NCI-H1930 (cell line): ENCODE measurements at regions not wholly inside any gene's neighbourhood (a gene's known extent, or its start where the extent isn't known, plus 50 kb on each side); places are given as distances from the start of the nearest gene placed in this dataset.
"Not testable (repeated sequence)": the region's sequence is repeated elsewhere in the genome, so short reads cannot be mapped to it uniquely, and the experiment has no call there.

Source experiments
- DNase-seq, 2 experiments: peaks; one replicate each; lab custom pipeline; 2025; lab: John Stamatoyannopoulos, UW

GRCh38 chr9:22838266-22838665 lies 391.6 kb downstream of the DMRTA1 start:
- DNase-seq: no peak

GRCh38 chr9:22840641-22841040 lies 394.0 kb downstream of the DMRTA1 start:
- no peak for DNase-seq

GRCh38 chr9:22845243-22845642 lies 398.6 kb downstream of the DMRTA1 start:
- not testable (repeated sequence) for DNase-seq

GRCh38 chr9:22855980-22856379 lies 409.4 kb downstream of the DMRTA1 start:
- DNase-seq: no peak

GRCh38 chr9:22857316-22857715 lies 410.7 kb downstream of the DMRTA1 start:
- no peak for DNase-seq

- no peak for DNase-seq
Observed at GRCh38 chr9:22863106-22863505, 416.5 kb downstream of the DMRTA1 start.

- no peak for DNase-seq
Observed at GRCh38 chr9:22863736-22864135, 417.1 kb downstream of the DMRTA1 start.

GRCh38 chr9:22893196-22893843 lies 446.7 kb downstream of the DMRTA1 start:
- no peak for DNase-seq

- no peak for DNase-seq
Observed at GRCh38 chr9:22898591-22898990, 452.0 kb downstream of the DMRTA1 start.

- DNase-seq: no peak
Observed at GRCh38 chr9:22911632-22912031, 465.0 kb downstream of the DMRTA1 start.

- DNase-seq: no peak
Observed at GRCh38 chr9:22913026-22913425, 466.4 kb downstream of the DMRTA1 start.

- DNase-seq: no peak
Observed at GRCh38 chr9:22913518-22913917, 466.9 kb downstream of the DMRTA1 start.

- DNase-seq: no peak
Observed at GRCh38 chr9:22916148-22916547, 469.5 kb downstream of the DMRTA1 start.

- DNase-seq: no peak
Observed at GRCh38 chr9:22919423-22919822, 472.8 kb downstream of the DMRTA1 start.

- no peak for DNase-seq
Observed at GRCh38 chr9:22921742-22922141, 475.1 kb downstream of the DMRTA1 start.

GRCh38 chr9:22922222-22922621 lies 475.6 kb downstream of the DMRTA1 start:
- no peak for DNase-seq

GRCh38 chr9:22954550-22954949 lies 507.9 kb downstream of the DMRTA1 start:
- no peak for DNase-seq

- DNase-seq: no peak
Observed at GRCh38 chr9:22954964-22955363, 508.3 kb downstream of the DMRTA1 start.

- DNase-seq: no peak
Observed at GRCh38 chr9:22969350-22969979, 522.8 kb downstream of the DMRTA1 start.

GRCh38 chr9:22970434-22970975 lies 523.9 kb downstream of the DMRTA1 start:
- DNase-seq: no peak

GRCh38 chr9:22975951-22976350 lies 529.3 kb downstream of the DMRTA1 start:
- no peak for DNase-seq

- DNase-seq: no peak
Observed at GRCh38 chr9:22976454-22976853, 529.8 kb downstream of the DMRTA1 start.

- not testable (repeated sequence) for DNase-seq
Observed at GRCh38 chr9:22980429-22980828, 533.8 kb downstream of the DMRTA1 start.

GRCh38 chr9:22986556-22986955 lies 539.9 kb downstream of the DMRTA1 start:
- DNase-seq: no peak
